HEK293 (cell line): ENCODE measurements at regions not wholly inside any gene's neighbourhood (a gene's known extent, or its start where the extent isn't known, plus 50 kb on each side); places are given as distances from the start of the nearest gene placed in this dataset.

Experiments
- CTCF ChIA-PET: fragments of 350-600 bp; formaldehyde crosslinking; extraction: SDS; loops from one replicate; lab custom pipeline; 2021; ENCODE audit warnings: antibody characterized with exemption; lab: Yijun Ruan, JAX
- POLR2A ChIA-PET: fragments of 300-600 bp; formaldehyde crosslinking; extraction: SDS; loops from one replicate; lab custom pipeline; 2020; ENCODE audit warnings: antibody characterized with exemption, inconsistent platforms; lab: Yijun Ruan, JAX
- H3K27ac ChIP-seq: fragments of 200-500 bp; sonication (Bioruptor generic); 2 replicates; pipeline ENCODE4 v1.5.1; 2014; ENCODE audit warnings: low read depth, low read length, control low read depth, inconsistent platforms; ENCODE audit errors: extremely low read depth
- H3K36me3 ChIP-seq, 2 experiments: fragments of 200-500 bp in 1 of 2; sonication (Bioruptor generic) in 1 of 2; 1 replicate in 1 of 2; 2 replicates in 1 of 2; pipeline ENCODE4 v1.5.1; 2014 to 2017; ENCODE audit warnings: inconsistent platforms in 2 of 2, low read length in 2 of 2; ENCODE audit not compliant: control insufficient read depth in 2 of 2, insufficient read depth in 1 of 2
- H3K4me1 ChIP-seq: fragments of 200-500 bp; sonication (Bioruptor generic); 2 replicates; pipeline ENCODE4 v1.5.1; 2014; ENCODE audit warnings: mild to moderate bottlenecking, low read length, inconsistent platforms; ENCODE audit not compliant: control insufficient read depth, insufficient read depth
- H3K4me3 ChIP-seq: 2 replicates; pipeline ENCODE4 v1.5.1; 2011; ENCODE audit warnings: low read depth, mild to moderate bottlenecking, control low read depth, low read length, moderate library complexity
- H3K9me3 ChIP-seq: fragments of 200-500 bp; sonication (Bioruptor generic); 2 replicates; pipeline ENCODE4 v1.5.1; 2014; ENCODE audit warnings: low read depth, low read length, inconsistent platforms; ENCODE audit not compliant: control insufficient read depth, insufficient read depth
- ELK4 ChIP-seq: IDR thresholded peaks from 2 replicates; pipeline ENCODE4 v1.6.1; 2011; ENCODE audit warnings: mild to moderate bottlenecking, low read depth, low read length, borderline replicate concordance
- GFI1B ChIP-seq: fragments of 450-650 bp; formaldehyde crosslinking; IDR thresholded peaks from 2 replicates; pipeline ENCODE4 v1.5.1; 2016; ENCODE audit warnings: missing biosample characterization, missing genetic modification characterization
- GLIS2 ChIP-seq: fragments of 450-650 bp; formaldehyde crosslinking; IDR thresholded peaks from 2 replicates; pipeline ENCODE4 v1.5.1; 2016; ENCODE audit warnings: missing biosample characterization, missing genetic modification characterization
- KLF16 ChIP-seq: fragments of 450-650 bp; formaldehyde crosslinking; IDR thresholded peaks from 2 replicates; pipeline ENCODE4 v1.5.1; 2017; ENCODE audit warnings: missing biosample characterization, missing genetic modification characterization
- PRDM1 ChIP-seq: fragments of 450-650 bp; formaldehyde crosslinking; IDR thresholded peaks from 2 replicates; pipeline ENCODE4; 2016; ENCODE audit warnings: missing biosample characterization, missing genetic modification characterization
- SCRT2 ChIP-seq: fragments of 450-650 bp; formaldehyde crosslinking; IDR thresholded peaks from 2 replicates; pipeline ENCODE4 v1.5.1; 2016; ENCODE audit warnings: missing biosample characterization, missing genetic modification characterization
- YY2 ChIP-seq: fragments of 450-650 bp; formaldehyde crosslinking; IDR thresholded peaks from 2 replicates; pipeline ENCODE4 v1.5.1; 2016; ENCODE audit warnings: missing biosample characterization, missing genetic modification characterization
- ZBTB48 ChIP-seq: fragments of 450-650 bp; formaldehyde crosslinking; IDR thresholded peaks from 2 replicates; pipeline ENCODE4 v1.5.1; 2016; ENCODE audit warnings: missing biosample characterization, missing genetic modification characterization
- ZNF221 ChIP-seq: fragments of 450-650 bp; formaldehyde crosslinking; IDR thresholded peaks from 2 replicates; pipeline ENCODE4 v1.5.1; 2017; ENCODE audit warnings: missing biosample characterization, missing genetic modification characterization, borderline replicate concordance
- ZNF26 ChIP-seq: fragments of 450-650 bp; formaldehyde crosslinking; IDR thresholded peaks from 2 replicates; pipeline ENCODE4 v1.5.1; 2016; ENCODE audit warnings: missing biosample characterization, missing genetic modification characterization
- ZNF394 ChIP-seq: fragments of 450-650 bp; formaldehyde crosslinking; IDR thresholded peaks from 2 replicates; pipeline ENCODE4 v1.5.1; 2016; ENCODE audit warnings: missing biosample characterization, missing genetic modification characterization, mild to moderate bottlenecking, moderate library complexity, borderline replicate concordance
- ZNF580 ChIP-seq: fragments of 450-650 bp; formaldehyde crosslinking; IDR thresholded peaks from 2 replicates; pipeline ENCODE4 v1.5.1; 2016; ENCODE audit warnings: missing biosample characterization, missing genetic modification characterization
- ZNF621 ChIP-seq: fragments of 450-650 bp; formaldehyde crosslinking; IDR thresholded peaks from 2 replicates; pipeline ENCODE4 v1.5.1; 2017; ENCODE audit warnings: missing biosample characterization, missing genetic modification characterization
- ZNF747 ChIP-seq: fragments of 450-650 bp; formaldehyde crosslinking; IDR thresholded peaks from 2 replicates; pipeline ENCODE4 v1.5.1; 2016; ENCODE audit warnings: missing biosample characterization, missing genetic modification characterization
- ZNF785 ChIP-seq: fragments of 450-650 bp; formaldehyde crosslinking; IDR thresholded peaks from 2 replicates; pipeline ENCODE4 v1.5.1; 2016; ENCODE audit warnings: missing biosample characterization, missing genetic modification characterization
- TF ChIP-seq, protein P1 (sequence below): fragments of 450-650 bp; formaldehyde crosslinking; IDR thresholded peaks from 2 replicates; pipeline ENCODE4 v1.5.1; 2016; ENCODE audit warnings: missing biosample characterization, missing genetic modification characterization
- TF ChIP-seq, protein P2 (sequence below): fragments of 450-650 bp; formaldehyde crosslinking; IDR thresholded peaks from 2 replicates; pipeline ENCODE4 v1.5.1; 2016; ENCODE audit warnings: missing biosample characterization, missing genetic modification characterization
- TF ChIP-seq, protein P3 (sequence below): fragments of 450-650 bp; formaldehyde crosslinking; IDR thresholded peaks from 2 replicates; pipeline ENCODE4 v1.5.1; 2016; ENCODE audit warnings: missing biosample characterization, missing genetic modification characterization

DNA sequence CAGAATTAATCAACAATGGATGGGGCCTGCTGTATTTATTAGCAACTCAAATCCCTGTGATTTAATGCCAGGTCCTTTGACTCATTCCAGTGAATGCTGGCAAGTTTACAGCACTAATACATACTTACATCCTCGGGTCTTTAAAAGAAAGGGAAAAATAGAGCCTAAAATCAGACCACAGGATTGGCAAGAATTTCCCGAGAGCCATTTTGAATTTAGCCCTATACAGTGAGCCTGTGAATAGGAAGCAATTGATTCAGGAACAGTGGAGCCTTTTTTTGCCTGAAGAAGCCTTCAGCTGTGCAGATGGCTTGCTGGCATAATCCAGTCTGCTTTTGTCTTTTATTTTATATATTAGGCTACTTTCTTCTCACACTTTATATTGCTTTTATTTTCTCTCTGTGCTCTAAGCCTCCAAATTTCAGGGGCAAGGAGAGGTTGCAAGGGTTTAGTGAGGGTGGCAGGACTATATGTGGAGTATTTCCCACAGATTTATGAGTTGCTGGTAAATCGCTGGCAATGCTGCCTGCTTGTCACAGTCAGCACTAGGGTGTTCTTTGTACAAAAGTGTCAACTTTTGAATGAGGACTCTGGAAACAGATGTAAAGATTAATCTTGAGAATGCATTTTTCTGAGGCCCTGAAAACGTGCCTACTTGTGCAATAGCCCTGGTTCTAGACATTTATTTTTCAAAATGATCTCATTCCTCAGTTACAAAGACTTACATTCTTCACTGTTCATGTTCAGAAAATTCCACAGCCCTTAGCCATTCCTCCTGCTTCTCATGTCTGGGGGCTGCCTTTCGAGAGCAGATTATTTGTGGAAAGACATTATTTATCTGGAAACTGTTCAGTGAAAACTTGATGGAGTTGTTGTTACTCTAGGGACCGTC, 303.5 kb downstream of the SPRY1 start:
- no peak for TF ChIP-seq GFI1B (tag by site-specific recombination)
- TF ChIP-seq, protein P1, sequence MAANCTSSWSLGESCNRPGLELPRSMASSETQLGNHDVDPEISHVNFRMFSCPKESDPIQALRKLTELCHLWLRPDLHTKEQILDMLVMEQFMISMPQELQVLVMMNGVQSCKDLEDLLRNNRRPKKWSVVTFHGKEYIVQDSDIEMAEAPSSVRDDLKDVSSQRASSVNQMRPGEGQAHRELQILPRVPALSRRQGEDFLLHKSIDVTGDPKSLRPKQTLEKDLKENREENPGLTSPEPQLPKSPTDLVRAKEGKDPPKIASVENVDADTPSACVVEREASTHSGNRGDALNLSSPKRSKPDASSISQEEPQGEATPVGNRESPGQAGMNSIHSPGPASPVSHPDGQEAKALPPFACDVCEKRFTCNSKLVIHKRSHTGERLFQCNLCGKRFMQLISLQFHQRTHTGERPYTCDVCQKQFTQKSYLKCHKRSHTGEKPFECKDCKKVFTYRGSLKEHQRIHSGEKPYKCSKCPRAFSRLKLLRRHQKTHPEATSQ (tag by site-specific recombination), result no peak
- no peak for TF ChIP-seq ZNF621 (tag by site-specific recombination)
- TF ChIP-seq ZNF747 (tag by site-specific recombination), result no peak
- no peak for TF ChIP-seq ELK4
- no peak for TF ChIP-seq SCRT2
- TF ChIP-seq, protein P2, sequence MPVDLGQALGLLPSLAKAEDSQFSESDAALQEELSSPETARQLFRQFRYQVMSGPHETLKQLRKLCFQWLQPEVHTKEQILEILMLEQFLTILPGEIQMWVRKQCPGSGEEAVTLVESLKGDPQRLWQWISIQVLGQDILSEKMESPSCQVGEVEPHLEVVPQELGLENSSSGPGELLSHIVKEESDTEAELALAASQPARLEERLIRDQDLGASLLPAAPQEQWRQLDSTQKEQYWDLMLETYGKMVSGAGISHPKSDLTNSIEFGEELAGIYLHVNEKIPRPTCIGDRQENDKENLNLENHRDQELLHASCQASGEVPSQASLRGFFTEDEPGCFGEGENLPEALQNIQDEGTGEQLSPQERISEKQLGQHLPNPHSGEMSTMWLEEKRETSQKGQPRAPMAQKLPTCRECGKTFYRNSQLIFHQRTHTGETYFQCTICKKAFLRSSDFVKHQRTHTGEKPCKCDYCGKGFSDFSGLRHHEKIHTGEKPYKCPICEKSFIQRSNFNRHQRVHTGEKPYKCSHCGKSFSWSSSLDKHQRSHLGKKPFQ (tag by site-specific recombination), result no peak
- no peak for TF ChIP-seq ZNF26 (tag by site-specific recombination)
- TF ChIP-seq ZNF394, result no peak
- no peak for TF ChIP-seq KLF16
- TF ChIP-seq, protein P3, sequence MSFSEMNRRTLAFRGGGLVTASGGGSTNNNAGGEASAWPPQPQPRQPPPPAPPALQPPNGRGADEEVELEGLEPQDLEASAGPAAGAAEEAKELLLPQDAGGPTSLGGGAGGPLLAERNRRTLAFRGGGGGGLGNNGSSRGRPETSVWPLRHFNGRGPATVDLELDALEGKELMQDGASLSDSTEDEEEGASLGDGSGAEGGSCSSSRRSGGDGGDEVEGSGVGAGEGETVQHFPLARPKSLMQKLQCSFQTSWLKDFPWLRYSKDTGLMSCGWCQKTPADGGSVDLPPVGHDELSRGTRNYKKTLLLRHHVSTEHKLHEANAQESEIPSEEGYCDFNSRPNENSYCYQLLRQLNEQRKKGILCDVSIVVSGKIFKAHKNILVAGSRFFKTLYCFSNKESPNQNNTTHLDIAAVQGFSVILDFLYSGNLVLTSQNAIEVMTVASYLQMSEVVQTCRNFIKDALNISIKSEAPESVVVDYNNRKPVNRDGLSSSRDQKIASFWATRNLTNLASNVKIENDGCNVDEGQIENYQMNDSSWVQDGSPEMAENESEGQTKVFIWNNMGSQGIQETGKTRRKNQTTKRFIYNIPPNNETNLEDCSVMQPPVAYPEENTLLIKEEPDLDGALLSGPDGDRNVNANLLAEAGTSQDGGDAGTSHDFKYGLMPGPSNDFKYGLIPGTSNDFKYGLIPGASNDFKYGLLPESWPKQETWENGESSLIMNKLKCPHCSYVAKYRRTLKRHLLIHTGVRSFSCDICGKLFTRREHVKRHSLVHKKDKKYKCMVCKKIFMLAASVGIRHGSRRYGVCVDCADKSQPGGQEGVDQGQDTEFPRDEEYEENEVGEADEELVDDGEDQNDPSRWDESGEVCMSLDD (tag by site-specific recombination), result no peak
- TF ChIP-seq ZNF785, result no peak
- no peak for TF ChIP-seq PRDM1
- no peak for TF ChIP-seq YY2 (tag by site-specific recombination)
- TF ChIP-seq GLIS2 (tag by site-specific recombination), result no peak
- no peak for TF ChIP-seq ZBTB48 (tag by site-specific recombination)
- TF ChIP-seq ZNF221, result no peak
- no peak for TF ChIP-seq ZNF580 (tag by site-specific recombination)
- ChIA-PET CTCF (no interaction called here), POLR2A (no interaction called here)
- H3K36me3 ChIP-seq, result no peaks in the 10 kb centered on the region
- no peaks in the 10 kb centered on the region for H3K4me1 ChIP-seq
- no peak overlapping the region for H3K4me3 ChIP-seq
- H3K9me3 ChIP-seq, result no peaks in the 10 kb centered on the region
- H3K27ac ChIP-seq, result no peak overlapping the region
